ENCODE measurements at regions not wholly inside any gene's neighbourhood (a gene's known extent, or its start where the extent isn't known, plus 50 kb on each side); places are given as distances from the start of the nearest gene placed in this dataset.

- DNase-seq, result no peak
Observed at GRCh38 chr3:23644099-23644498, 161.7 kb upstream of the UBE2E1 start.

- DNase-seq, result no peak
Observed at GRCh38 chr3:23644676-23645075, 161.1 kb upstream of the UBE2E1 start.

- no peak for DNase-seq
Observed at GRCh38 chr3:23645533-23646183, 160.1 kb upstream of the UBE2E1 start.

GRCh38 chr3:23646184-23646920 is 159.4 kb upstream of the UBE2E1 start:
- DNase-seq, result no peak

- no peak for DNase-seq
Observed at GRCh38 chr3:23647706-23648258, 158.0 kb upstream of the UBE2E1 start.

- no peak for DNase-seq
Observed at GRCh38 chr3:23648326-23648995, 157.3 kb upstream of the UBE2E1 start.

GRCh38 chr3:23648996-23649395 is 156.8 kb upstream of the UBE2E1 start:
- DNase-seq, result no peak

- no peak for DNase-seq
Observed at GRCh38 chr3:23649448-23649847, 156.3 kb upstream of the UBE2E1 start.

GRCh38 chr3:23650371-23651140 is 155.2 kb upstream of the UBE2E1 start:
- no peak for DNase-seq

- no peak for DNase-seq
Observed at GRCh38 chr3:23653647-23654525, 151.9 kb upstream of the UBE2E1 start.

GRCh38 chr3:23654571-23654970 is 151.2 kb upstream of the UBE2E1 start:
- DNase-seq, result no peak

GRCh38 chr3:23655749-23656148 is 150.0 kb upstream of the UBE2E1 start:
- DNase-seq, result no peak

- DNase-seq, result no peak
Observed at GRCh38 chr3:23656199-23656598, 149.6 kb upstream of the UBE2E1 start.

- no peak for DNase-seq
Observed at GRCh38 chr3:23656821-23657220, 148.9 kb upstream of the UBE2E1 start.

- no peak for DNase-seq
Observed at GRCh38 chr3:23657647-23658046, 148.1 kb upstream of the UBE2E1 start.

- no peak for DNase-seq
Observed at GRCh38 chr3:23659274-23659673, 146.5 kb upstream of the UBE2E1 start.

- no peak for DNase-seq
Observed at GRCh38 chr3:23659840-23660430, 145.8 kb upstream of the UBE2E1 start.

GRCh38 chr3:23662079-23662617 is 143.6 kb upstream of the UBE2E1 start:
- DNase-seq, result no peak

- no peak for DNase-seq
Observed at GRCh38 chr3:23663246-23663645, 142.5 kb upstream of the UBE2E1 start.

- DNase-seq, result no peak
Observed at GRCh38 chr3:23663661-23664186, 142.0 kb upstream of the UBE2E1 start.

GRCh38 chr3:23664459-23664858 is 141.3 kb upstream of the UBE2E1 start:
- DNase-seq, result no peak
